ENCODE measurements at regions not wholly inside any gene's neighbourhood (a gene's known extent, or its start where the extent isn't known, plus 50 kb on each side); places are given as distances from the start of the nearest gene placed in this dataset.

- H3K27ac ChIP-seq (ENCODE audit: low read length): no peak overlapping the region
- H3K9me3 ChIP-seq (ENCODE audit: insufficient read depth, low read length, severe bottlenecking): no peaks in the 10 kb centered on the region
- H4K20me1 ChIP-seq (ENCODE audit: insufficient read depth, low read length): no peaks in the 10 kb centered on the region
- no peaks in the 10 kb centered on the region for H3K36me3 ChIP-seq (ENCODE audit: insufficient read depth, low read length)
- no peak overlapping the region for H2AFZ ChIP-seq (ENCODE audit: low read depth, low read length)
- no peaks in the 10 kb centered on the region for H3K79me2 ChIP-seq (ENCODE audit: insufficient read depth, low read length)
- no peak overlapping the region for H3K9ac ChIP-seq (ENCODE audit: low read depth, low read length)
- no peak overlapping the region for H3K4me2 ChIP-seq (ENCODE audit: insufficient read depth, low read length)
- no peaks in the 10 kb centered on the region for H3K27me3 ChIP-seq (ENCODE audit: insufficient read depth, low read length, poor library complexity)
- DNase-seq: no peak
- TF ChIP-seq, protein P1, sequence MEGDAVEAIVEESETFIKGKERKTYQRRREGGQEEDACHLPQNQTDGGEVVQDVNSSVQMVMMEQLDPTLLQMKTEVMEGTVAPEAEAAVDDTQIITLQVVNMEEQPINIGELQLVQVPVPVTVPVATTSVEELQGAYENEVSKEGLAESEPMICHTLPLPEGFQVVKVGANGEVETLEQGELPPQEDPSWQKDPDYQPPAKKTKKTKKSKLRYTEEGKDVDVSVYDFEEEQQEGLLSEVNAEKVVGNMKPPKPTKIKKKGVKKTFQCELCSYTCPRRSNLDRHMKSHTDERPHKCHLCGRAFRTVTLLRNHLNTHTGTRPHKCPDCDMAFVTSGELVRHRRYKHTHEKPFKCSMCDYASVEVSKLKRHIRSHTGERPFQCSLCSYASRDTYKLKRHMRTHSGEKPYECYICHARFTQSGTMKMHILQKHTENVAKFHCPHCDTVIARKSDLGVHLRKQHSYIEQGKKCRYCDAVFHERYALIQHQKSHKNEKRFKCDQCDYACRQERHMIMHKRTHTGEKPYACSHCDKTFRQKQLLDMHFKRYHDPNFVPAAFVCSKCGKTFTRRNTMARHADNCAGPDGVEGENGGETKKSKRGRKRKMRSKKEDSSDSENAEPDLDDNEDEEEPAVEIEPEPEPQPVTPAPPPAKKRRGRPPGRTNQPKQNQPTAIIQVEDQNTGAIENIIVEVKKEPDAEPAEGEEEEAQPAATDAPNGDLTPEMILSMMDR (IDR thresholded peaks at IDR 0.05; ENCODE audit: borderline replicate concordance, extremely low read depth, low read length, poor library complexity, severe bottlenecking): no peak
- no peak for TF ChIP-seq EZH2 (IDR thresholded peaks at IDR 0.05; ENCODE audit: borderline replicate concordance, low read depth, low read length, severe bottlenecking)
- H3K4me3 ChIP-seq (ENCODE audit: low read depth in 1 of 2, low read length in 2 of 2): no peak overlapping the region
- H3K4me1 ChIP-seq (ENCODE audit: insufficient read depth, low read length): no peaks in the 10 kb centered on the region
- no peak for ATAC-seq (ENCODE audit: insufficient read depth, low read depth)
These were observed 295.0 kb upstream of the RTL1 start for GRCh38 chr14:101198398-101199027.

GRCh38 chr14:101199028-101199770 is 295.7 kb upstream of the RTL1 start:
- H3K27ac ChIP-seq (ENCODE audit: low read length): no peak overlapping the region
- no peak overlapping the region for H3K4me2 ChIP-seq (ENCODE audit: insufficient read depth, low read length)
- H4K20me1 ChIP-seq (ENCODE audit: insufficient read depth, low read length): no peaks in the 10 kb centered on the region
- TF ChIP-seq, protein P1 (IDR thresholded peaks at IDR 0.05; ENCODE audit: borderline replicate concordance, extremely low read depth, low read length, poor library complexity, severe bottlenecking): no peak
- TF ChIP-seq EZH2 (IDR thresholded peaks at IDR 0.05; ENCODE audit: borderline replicate concordance, low read depth, low read length, severe bottlenecking): no peak
- no peak overlapping the region for H2AFZ ChIP-seq (ENCODE audit: low read depth, low read length)
- no peaks in the 10 kb centered on the region for H3K4me1 ChIP-seq (ENCODE audit: insufficient read depth, low read length)
- H3K9me3 ChIP-seq (ENCODE audit: insufficient read depth, low read length, severe bottlenecking): no peaks in the 10 kb centered on the region
- no peaks in the 10 kb centered on the region for H3K79me2 ChIP-seq (ENCODE audit: insufficient read depth, low read length)
- ATAC-seq (ENCODE audit: insufficient read depth, low read depth): no peak
- no peaks in the 10 kb centered on the region for H3K36me3 ChIP-seq (ENCODE audit: insufficient read depth, low read length)
- H3K4me3 ChIP-seq (ENCODE audit: low read depth in 1 of 2, low read length in 2 of 2): no peak overlapping the region
- no peak overlapping the region for H3K9ac ChIP-seq (ENCODE audit: low read depth, low read length)
- DNase-seq: no peak
- H3K27me3 ChIP-seq (ENCODE audit: insufficient read depth, low read length, poor library complexity): no peaks in the 10 kb centered on the region

DNA sequence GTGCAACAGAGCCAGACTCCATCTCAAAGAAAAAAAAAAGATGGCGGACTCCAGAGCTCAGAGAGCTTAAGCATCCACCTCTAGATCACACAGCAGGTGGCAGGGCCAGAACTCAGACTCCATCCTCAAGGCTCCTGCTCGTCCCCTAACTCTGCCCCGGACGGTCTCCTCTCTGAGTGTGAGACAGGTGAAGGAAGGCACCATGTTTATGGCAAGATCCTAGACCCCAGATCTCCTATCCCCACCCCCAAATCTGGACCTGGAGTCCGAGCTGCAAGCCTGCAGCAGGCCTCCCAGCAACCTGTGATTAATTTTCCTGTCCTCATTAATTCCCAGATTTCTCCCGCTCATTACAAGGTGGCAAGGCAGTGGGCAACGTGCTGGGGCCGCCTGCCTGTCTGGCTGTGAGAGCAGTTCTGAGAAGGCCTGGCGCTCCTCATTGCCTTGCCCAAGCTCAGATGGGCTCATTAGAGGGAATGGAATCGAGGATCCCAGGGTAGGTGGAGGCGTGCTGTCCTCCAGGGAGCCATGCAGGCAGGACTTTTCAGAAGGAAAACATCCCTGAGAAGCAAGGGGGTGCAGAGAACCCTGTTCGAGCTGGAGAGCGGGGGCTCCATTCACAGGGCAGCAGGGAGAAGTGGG is 296.6 kb upstream of the RTL1 start:
- no peak for DNase-seq
- Histone ChIP-seq H3K9me3 (ENCODE audit: insufficient read depth, low read length, severe bottlenecking) (no peaks in the 10 kb centered on the region), H3K4me1 (ENCODE audit: insufficient read depth, low read length) (no peaks in the 10 kb centered on the region), H2AFZ (ENCODE audit: low read depth, low read length) (no peak overlapping the region), H4K20me1 (ENCODE audit: insufficient read depth, low read length) (no peaks in the 10 kb centered on the region), H3K4me3 (ENCODE audit: low read depth in 1 of 2, low read length in 2 of 2) (no peak overlapping the region), H3K27ac (ENCODE audit: low read length) (no peak overlapping the region), H3K79me2 (ENCODE audit: insufficient read depth, low read length) (no peaks in the 10 kb centered on the region), H3K36me3 (ENCODE audit: insufficient read depth, low read length) (no peaks in the 10 kb centered on the region), H3K4me2 (ENCODE audit: insufficient read depth, low read length) (no peak overlapping the region), H3K9ac (ENCODE audit: low read depth, low read length) (no peak overlapping the region), H3K27me3 (ENCODE audit: insufficient read depth, low read length, poor library complexity) (no peaks in the 10 kb centered on the region)
- TF ChIP-seq, protein P1 (IDR thresholded peaks at IDR 0.05; ENCODE audit: borderline replicate concordance, extremely low read depth, low read length, poor library complexity, severe bottlenecking): no peak
- no peak for TF ChIP-seq EZH2 (IDR thresholded peaks at IDR 0.05; ENCODE audit: borderline replicate concordance, low read depth, low read length, severe bottlenecking)
- ATAC-seq (ENCODE audit: insufficient read depth, low read depth): no peak
